HS-27A (cell line): ENCODE measurements at regions not wholly inside any gene's neighbourhood (a gene's known extent, or its start where the extent isn't known, plus 50 kb on each side); places are given as distances from the start of the nearest gene placed in this dataset.
"Not testable (repeated sequence)": the region's sequence is repeated elsewhere in the genome, so short reads cannot be mapped to it uniquely, and the experiment has no call there.

Experiments
- DNase-seq: peaks from one replicate; pipeline ENCODE4 v3.0.0-alpha.2; 2012; ENCODE audit warnings: low read depth, missing footprints

GRCh38 chr4:125591290-125591689 is 276.5 kb downstream of the FAT4 start:
- DNase-seq, result no peak

GRCh38 chr4:125594056-125594602 is 279.4 kb downstream of the FAT4 start:
- no peak for DNase-seq

GRCh38 chr4:125605926-125606325 is 291.2 kb downstream of the FAT4 start:
- DNase-seq, result not testable (repeated sequence)

GRCh38 chr4:125620066-125620860 is 305.5 kb downstream of the FAT4 start:
- no peak for DNase-seq

GRCh38 chr4:125624951-125625350 is 310.2 kb downstream of the FAT4 start:
- DNase-seq, result no peak

GRCh38 chr4:125626946-125627345 is 312.2 kb downstream of the FAT4 start:
- no peak for DNase-seq

- DNase-seq, result no peak
Observed at GRCh38 chr4:125639182-125639621, 324.4 kb downstream of the FAT4 start.

- no peak for DNase-seq
Observed at GRCh38 chr4:125641611-125642010, 326.9 kb downstream of the FAT4 start.

GRCh38 chr4:125642645-125643044 is 327.9 kb downstream of the FAT4 start:
- no peak for DNase-seq

GRCh38 chr4:125649452-125649851 is 334.7 kb downstream of the FAT4 start:
- no peak for DNase-seq

GRCh38 chr4:125650557-125650956 is 335.8 kb downstream of the FAT4 start:
- DNase-seq, result no peak

GRCh38 chr4:125651707-125652357 is 337.1 kb downstream of the FAT4 start:
- DNase-seq, result not testable (repeated sequence)

- no peak for DNase-seq
Observed at GRCh38 chr4:125658773-125659172, 344.0 kb downstream of the FAT4 start.

- no peak for DNase-seq
Observed at GRCh38 chr4:125663896-125664767, 349.4 kb downstream of the FAT4 start.

- no peak for DNase-seq
Observed at GRCh38 chr4:125666635-125667034, 351.9 kb downstream of the FAT4 start.

GRCh38 chr4:125676156-125676555 is 361.4 kb downstream of the FAT4 start:
- DNase-seq, result no peak

GRCh38 chr4:125676583-125676982 is 361.8 kb downstream of the FAT4 start:
- DNase-seq, result no peak

- no peak for DNase-seq
Observed at GRCh38 chr4:125677665-125678307, 363.0 kb downstream of the FAT4 start.

GRCh38 chr4:125679989-125680388 is 365.2 kb downstream of the FAT4 start:
- no peak for DNase-seq

GRCh38 chr4:125681240-125681639 is 366.5 kb downstream of the FAT4 start:
- DNase-seq, result no peak

GRCh38 chr4:125682730-125683129 is 368.0 kb downstream of the FAT4 start:
- DNase-seq, result no peak

- DNase-seq, result no peak
Observed at GRCh38 chr4:125688841-125689240, 374.1 kb downstream of the FAT4 start.
